ENCODE measurements at regions not wholly inside any gene's neighbourhood (a gene's known extent, or its start where the extent isn't known, plus 50 kb on each side); places are given as distances from the start of the nearest gene placed in this dataset.

GRCh38 chr13:104314926-104315535, 1248.8 kb upstream of the SLC10A2 start:
- no peak overlapping the region for H3K4me3 ChIP-seq
- H3K9me3 ChIP-seq (ENCODE audit: low read depth): no peaks in the 10 kb centered on the region
- H3K36me3 ChIP-seq: no peaks in the 10 kb centered on the region
- H3K27ac ChIP-seq: no peak overlapping the region
- no peak for DNase-seq (ENCODE audit: low read depth in 1 of 2, low spot score in 1 of 2)
- no peaks in the 10 kb centered on the region for H3K27me3 ChIP-seq
- H3K4me1 ChIP-seq (ENCODE audit: low read depth): no peaks in the 10 kb centered on the region
- no peak for TF ChIP-seq CTCF (IDR thresholded peaks at IDR 0.05; ENCODE audit: low read depth, low read length)

- Histone ChIP-seq H3K4me1 (ENCODE audit: low read depth) (no peaks in the 10 kb centered on the region), H3K27me3 (no peaks in the 10 kb centered on the region), H3K4me3 (no peak overlapping the region), H3K27ac (no peak overlapping the region), H3K36me3 (no peaks in the 10 kb centered on the region), H3K9me3 (ENCODE audit: low read depth) (no peaks in the 10 kb centered on the region)
- no peak for TF ChIP-seq CTCF (IDR thresholded peaks at IDR 0.05; ENCODE audit: low read depth, low read length)
- DNase-seq (ENCODE audit: low read depth in 1 of 2, low spot score in 1 of 2): no peak
Measured at GRCh38 chr13:104314321-104314720, 1248.1 kb upstream of the SLC10A2 start.

GRCh38 chr13:104310861-104311260, 1244.6 kb upstream of the SLC10A2 start:
- Histone ChIP-seq H3K4me3 (no peak overlapping the region), H3K36me3 (no peaks in the 10 kb centered on the region), H3K4me1 (ENCODE audit: low read depth) (no peaks in the 10 kb centered on the region), H3K27me3 (no peaks in the 10 kb centered on the region), H3K9me3 (ENCODE audit: low read depth) (no peaks in the 10 kb centered on the region), H3K27ac (no peak overlapping the region)
- DNase-seq (ENCODE audit: low read depth in 1 of 2, low spot score in 1 of 2): no peak
- TF ChIP-seq CTCF (IDR thresholded peaks at IDR 0.05; ENCODE audit: low read depth, low read length): no peak

- H3K9me3 ChIP-seq (ENCODE audit: low read depth): no peaks in the 10 kb centered on the region
- no peak overlapping the region for H3K4me3 ChIP-seq
- H3K4me1 ChIP-seq (ENCODE audit: low read depth): no peaks in the 10 kb centered on the region
- H3K27me3 ChIP-seq: no peaks in the 10 kb centered on the region
- TF ChIP-seq CTCF (IDR thresholded peaks at IDR 0.05; ENCODE audit: low read depth, low read length): no peak
- no peak for DNase-seq (ENCODE audit: low read depth in 1 of 2, low spot score in 1 of 2)
- H3K36me3 ChIP-seq: no peaks in the 10 kb centered on the region
- H3K27ac ChIP-seq: no peak overlapping the region
Measured at GRCh38 chr13:104309431-104309830, 1243.2 kb upstream of the SLC10A2 start.

GRCh38 chr13:104301171-104301975, 1235.2 kb upstream of the SLC10A2 start:
- Histone ChIP-seq H3K9me3 (ENCODE audit: low read depth) (no peaks in the 10 kb centered on the region), H3K4me3 (no peak overlapping the region), H3K36me3 (no peaks in the 10 kb centered on the region), H3K4me1 (ENCODE audit: low read depth) (no peaks in the 10 kb centered on the region), H3K27ac (no peak overlapping the region), H3K27me3 (no peaks in the 10 kb centered on the region)
- DNase-seq (ENCODE audit: low read depth in 1 of 2, low spot score in 1 of 2): no peak
- no peak for TF ChIP-seq CTCF (IDR thresholded peaks at IDR 0.05; ENCODE audit: low read depth, low read length)

Measured in cardiac muscle cell (in vitro differentiated cells and primary cell).